ENCODE measurements at regions not wholly inside any gene's neighbourhood (a gene's known extent, or its start where the extent isn't known, plus 50 kb on each side); places are given as distances from the start of the nearest gene placed in this dataset.

- TF ChIP-seq REST (IDR thresholded peaks at IDR 0.05; ENCODE audit: low read depth): no peak
- no peak for TF ChIP-seq EGR1 (IDR thresholded peaks at IDR 0.05)
- no peak for TF ChIP-seq NFIC (IDR thresholded peaks at IDR 0.05)
- TF ChIP-seq ZBTB7A (IDR thresholded peaks at IDR 0.05; ENCODE audit: low read depth): no peak
- no peak for TF ChIP-seq RAD21 (IDR thresholded peaks at IDR 0.05; ENCODE audit: low read depth)
- no peak for TF ChIP-seq YY1 (IDR thresholded peaks at IDR 0.05; ENCODE audit: low read depth)
- TF ChIP-seq TEAD4 (IDR thresholded peaks at IDR 0.05): no peak
- TF ChIP-seq FOXM1 (IDR thresholded peaks at IDR 0.05; ENCODE audit: borderline replicate concordance, low read depth): no peak
- no peak for TF ChIP-seq TAF1 (IDR thresholded peaks at IDR 0.05; ENCODE audit: low read depth)
- no peak for TF ChIP-seq EP300 (IDR thresholded peaks at IDR 0.05; ENCODE audit: borderline replicate concordance)
- TF ChIP-seq MAX (IDR thresholded peaks at IDR 0.05): no peak
- TF ChIP-seq CEBPB (IDR thresholded peaks at IDR 0.05): no peak
- TF ChIP-seq USF1 (IDR thresholded peaks at IDR 0.05): no peak
- TF ChIP-seq CREB1 (IDR thresholded peaks at IDR 0.05; ENCODE audit: low read depth): no peak
- no peak for TF ChIP-seq TCF12 (IDR thresholded peaks at IDR 0.05; ENCODE audit: low read depth)
These were observed 189.1 kb upstream of the EYS start for GRCh38 chr6:65896140-65896539.

- no peak for TF ChIP-seq NFIC (IDR thresholded peaks at IDR 0.05)
- no peak for TF ChIP-seq EGR1 (IDR thresholded peaks at IDR 0.05)
- TF ChIP-seq USF1 (IDR thresholded peaks at IDR 0.05): no peak
- TF ChIP-seq TEAD4 (IDR thresholded peaks at IDR 0.05): no peak
- no peak for TF ChIP-seq CEBPB (IDR thresholded peaks at IDR 0.05)
- no peak for TF ChIP-seq TAF1 (IDR thresholded peaks at IDR 0.05; ENCODE audit: low read depth)
- no peak for TF ChIP-seq CREB1 (IDR thresholded peaks at IDR 0.05; ENCODE audit: low read depth)
- TF ChIP-seq FOXM1 (IDR thresholded peaks at IDR 0.05; ENCODE audit: borderline replicate concordance, low read depth): no peak
- TF ChIP-seq RAD21 (IDR thresholded peaks at IDR 0.05; ENCODE audit: low read depth): no peak
These were observed 169.6 kb upstream of the EYS start for GRCh38 chr6:65876668-65877067.

GRCh38 chr6:65852369-65852852 lies 145.4 kb upstream of the EYS start:
- TF ChIP-seq TCF12 (IDR thresholded peaks at IDR 0.05; ENCODE audit: low read depth) (no peak), USF1 (IDR thresholded peaks at IDR 0.05) (no peak), TAF1 (IDR thresholded peaks at IDR 0.05; ENCODE audit: low read depth) (no peak), EP300 (IDR thresholded peaks at IDR 0.05; ENCODE audit: borderline replicate concordance) (no peak), REST (IDR thresholded peaks at IDR 0.05; ENCODE audit: low read depth) (no peak), CREB1 (IDR thresholded peaks at IDR 0.05; ENCODE audit: low read depth) (no peak), RAD21 (IDR thresholded peaks at IDR 0.05; ENCODE audit: low read depth) (no peak), MAX (IDR thresholded peaks at IDR 0.05) (no peak), CEBPB (IDR thresholded peaks at IDR 0.05) (no peak), NFIC (IDR thresholded peaks at IDR 0.05) (no peak), ZBTB7A (IDR thresholded peaks at IDR 0.05; ENCODE audit: low read depth) (no peak), FOXM1 (IDR thresholded peaks at IDR 0.05; ENCODE audit: borderline replicate concordance, low read depth) (no peak), EGR1 (IDR thresholded peaks at IDR 0.05) (no peak), YY1 (IDR thresholded peaks at IDR 0.05; ENCODE audit: low read depth) (no peak), TEAD4 (IDR thresholded peaks at IDR 0.05) (no peak)

- TF ChIP-seq TAF1 (IDR thresholded peaks at IDR 0.05; ENCODE audit: low read depth) (no peak), FOXM1 (IDR thresholded peaks at IDR 0.05; ENCODE audit: borderline replicate concordance, low read depth) (no peak), CREB1 (IDR thresholded peaks at IDR 0.05; ENCODE audit: low read depth) (no peak), USF1 (IDR thresholded peaks at IDR 0.05) (no peak), EP300 (IDR thresholded peaks at IDR 0.05; ENCODE audit: borderline replicate concordance) (no peak), TEAD4 (IDR thresholded peaks at IDR 0.05) (no peak), NFIC (IDR thresholded peaks at IDR 0.05) (no peak), YY1 (IDR thresholded peaks at IDR 0.05; ENCODE audit: low read depth) (no peak), REST (IDR thresholded peaks at IDR 0.05; ENCODE audit: low read depth) (no peak), CEBPB (IDR thresholded peaks at IDR 0.05) (no peak), EGR1 (IDR thresholded peaks at IDR 0.05) (no peak), ZBTB7A (IDR thresholded peaks at IDR 0.05; ENCODE audit: low read depth) (no peak), RAD21 (IDR thresholded peaks at IDR 0.05; ENCODE audit: low read depth) (no peak), MAX (IDR thresholded peaks at IDR 0.05) (no peak), TCF12 (IDR thresholded peaks at IDR 0.05; ENCODE audit: low read depth) (no peak)
These were observed 123.1 kb upstream of the EYS start for GRCh38 chr6:65830151-65830550.
